SU-DHL-6 (cell line): ENCODE measurements at regions not wholly inside any gene's neighbourhood (a gene's known extent, or its start where the extent isn't known, plus 50 kb on each side); places are given as distances from the start of the nearest gene placed in this dataset.

Experiments
- H2AFZ ChIP-seq: fragments of 200-600 bp; sonication (generic); 2 replicates; pipeline ENCODE4 v1.6.1; 2014; ENCODE audit warnings: low read depth, mild to moderate bottlenecking, moderate library complexity, mixed read lengths, antibody characterized with exemption, low read length; ENCODE audit not compliant: severe bottlenecking
- H3F3A ChIP-seq: fragments of 200-600 bp; shearing (Covaris generic); 2 replicates; pipeline ENCODE4 v1.6.0; 2016; ENCODE audit warnings: antibody characterized with exemption, mild to moderate bottlenecking; ENCODE audit not compliant: insufficient read depth
- H3K27ac ChIP-seq: fragments of 200-600 bp; sonication (generic); 2 replicates; pipeline ENCODE4 v1.5.1; 2016; ENCODE audit warnings: low read depth, mild to moderate bottlenecking, low read length, moderate library complexity, mixed read lengths
- H3K27me3 ChIP-seq: fragments of 200-600 bp; sonication (generic), shearing (Covaris generic); 2 replicates; pipeline ENCODE4 v1.6.0; 2014; ENCODE audit warnings: mild to moderate bottlenecking, low read length
- H3K36me3 ChIP-seq: fragments of 200-600 bp; sonication (generic); 2 replicates; pipeline ENCODE4 v1.6.1; 2014; ENCODE audit warnings: mild to moderate bottlenecking, low read length, mixed read lengths
- H3K4me2 ChIP-seq: fragments of 300-600, 200-600 bp; shearing (Covaris generic), sonication (generic); 2 replicates; pipeline ENCODE4 v1.6.0; 2014; ENCODE audit warnings: low read length, low read depth, mild to moderate bottlenecking; ENCODE audit not compliant: poor library complexity, severe bottlenecking
- H3K4me3 ChIP-seq: fragments of 200-600 bp; sonication (generic); 2 replicates; pipeline ENCODE4 v1.5.1; 2014; ENCODE audit warnings: antibody characterized with exemption, low read length, mild to moderate bottlenecking, mixed read lengths; ENCODE audit not compliant: insufficient read depth, poor library complexity, severe bottlenecking
- H3K79me2 ChIP-seq: fragments of 200-600 bp; sonication (generic); 2 replicates; pipeline ENCODE4 v1.6.1; 2014; ENCODE audit warnings: mild to moderate bottlenecking, low read length, moderate library complexity; ENCODE audit not compliant: insufficient read depth
- H3K9ac ChIP-seq: fragments of 200-600 bp; sonication (generic); 2 replicates; pipeline ENCODE4 v1.7.0; 2014; ENCODE audit warnings: mild to moderate bottlenecking, low read length
- H3K9me2 ChIP-seq: fragments of 200-600 bp; sonication (generic); replicated peaks from 2 replicates; pipeline ENCODE4 v1.6.1; 2014; ENCODE audit warnings: low read length; ENCODE audit not compliant: insufficient read depth
- H3K9me3 ChIP-seq: fragments of 200-600 bp; sonication (generic); 2 replicates; pipeline ENCODE4 v1.6.1; 2014; ENCODE audit warnings: low read length, mixed read lengths; ENCODE audit not compliant: insufficient read depth
- H4K20me1 ChIP-seq: fragments of 200-600 bp; sonication (generic); 2 replicates; pipeline ENCODE4 v1.6.1; 2014; ENCODE audit warnings: low read depth, mild to moderate bottlenecking, antibody characterized with exemption, low read length, moderate library complexity, mixed read lengths
- EZH2phosphoT487 ChIP-seq: fragments of 200-600 bp; sonication (generic), shearing (Covaris generic); conservative IDR thresholded peaks from 2 replicates; pipeline ENCODE4 v1.6.1; 2018; ENCODE audit warnings: mild to moderate bottlenecking, antibody characterized with exemption, low read length, moderate library complexity, mixed read lengths
- TF ChIP-seq, protein P1 (sequence below): fragments of 200-600 bp; sonication (generic); IDR thresholded peaks from one replicate; pipeline ENCODE4 v1.5.1; 2017; ENCODE audit warnings: antibody characterized with exemption, mild to moderate bottlenecking, low read length, moderate library complexity; ENCODE audit not compliant: insufficient read depth, poor library complexity, severe bottlenecking

- Histone ChIP-seq H3K36me3 (no peaks in the 10 kb centered on the region), H3F3A (peaks cover 5% of the 10 kb centered on the region; the same call in 1 of the 2 replicates), H3K27ac (no peak overlapping the region), H3K9me3 (no peaks in the 10 kb centered on the region), H3K9me2 (no peaks in the 10 kb centered on the region), H2AFZ (no peak overlapping the region), H3K9ac (no peak overlapping the region), H3K27me3 (no peaks in the 10 kb centered on the region), H3K4me3 (no peak overlapping the region), H3K4me2 (no peak overlapping the region), H3K79me2 (no peaks in the 10 kb centered on the region), H4K20me1 (no peaks in the 10 kb centered on the region)
- TF ChIP-seq, protein P1, sequence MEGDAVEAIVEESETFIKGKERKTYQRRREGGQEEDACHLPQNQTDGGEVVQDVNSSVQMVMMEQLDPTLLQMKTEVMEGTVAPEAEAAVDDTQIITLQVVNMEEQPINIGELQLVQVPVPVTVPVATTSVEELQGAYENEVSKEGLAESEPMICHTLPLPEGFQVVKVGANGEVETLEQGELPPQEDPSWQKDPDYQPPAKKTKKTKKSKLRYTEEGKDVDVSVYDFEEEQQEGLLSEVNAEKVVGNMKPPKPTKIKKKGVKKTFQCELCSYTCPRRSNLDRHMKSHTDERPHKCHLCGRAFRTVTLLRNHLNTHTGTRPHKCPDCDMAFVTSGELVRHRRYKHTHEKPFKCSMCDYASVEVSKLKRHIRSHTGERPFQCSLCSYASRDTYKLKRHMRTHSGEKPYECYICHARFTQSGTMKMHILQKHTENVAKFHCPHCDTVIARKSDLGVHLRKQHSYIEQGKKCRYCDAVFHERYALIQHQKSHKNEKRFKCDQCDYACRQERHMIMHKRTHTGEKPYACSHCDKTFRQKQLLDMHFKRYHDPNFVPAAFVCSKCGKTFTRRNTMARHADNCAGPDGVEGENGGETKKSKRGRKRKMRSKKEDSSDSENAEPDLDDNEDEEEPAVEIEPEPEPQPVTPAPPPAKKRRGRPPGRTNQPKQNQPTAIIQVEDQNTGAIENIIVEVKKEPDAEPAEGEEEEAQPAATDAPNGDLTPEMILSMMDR: no peak
- TF ChIP-seq EZH2phosphoT487: no peak
These were observed 65.5 kb downstream of the RASL11A start for GRCh38 chr13:27336014-27336673.

- no peak overlapping the region for H3K4me3 ChIP-seq
- no peak overlapping the region for H2AFZ ChIP-seq
- no peaks in the 10 kb centered on the region for H3K79me2 ChIP-seq
- TF ChIP-seq, protein P1: no peak
- TF ChIP-seq EZH2phosphoT487: no peak
- H3K9me3 ChIP-seq: no peaks in the 10 kb centered on the region
- no peaks in the 10 kb centered on the region for H4K20me1 ChIP-seq
- no peaks in the 10 kb centered on the region for H3K9me2 ChIP-seq
- no peak overlapping the region for H3K4me2 ChIP-seq
- no peak overlapping the region for H3K9ac ChIP-seq
- no peak overlapping the region for H3K27ac ChIP-seq
- H3F3A ChIP-seq: peaks cover 5% of the 10 kb centered on the region; the same call in 1 of the 2 replicates
- H3K36me3 ChIP-seq: no peaks in the 10 kb centered on the region
- no peaks in the 10 kb centered on the region for H3K27me3 ChIP-seq
These were observed 67.6 kb downstream of the RASL11A start for GRCh38 chr13:27338207-27338606.

DNA sequence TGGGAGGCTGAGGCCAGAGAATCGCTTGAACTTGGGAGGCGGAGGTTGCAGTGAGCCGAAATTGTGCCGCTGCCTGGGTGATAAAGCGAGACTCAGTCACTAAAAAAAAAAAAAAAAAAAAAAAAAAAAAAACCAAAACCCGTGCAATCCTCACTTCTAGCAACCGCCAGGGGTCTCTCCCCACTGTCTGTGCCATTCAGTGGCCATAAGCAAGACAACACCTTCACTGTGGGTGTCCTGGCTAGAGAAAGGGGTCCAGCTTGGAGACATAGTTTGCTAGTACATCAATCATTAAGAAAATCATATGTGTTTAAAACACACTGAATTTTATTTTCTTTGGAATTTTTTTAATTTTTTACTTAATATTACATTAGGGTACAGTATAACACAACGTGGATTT lies 68.2 kb downstream of the RASL11A start:
- Histone ChIP-seq H4K20me1 (no peaks in the 10 kb centered on the region), H3K36me3 (no peaks in the 10 kb centered on the region), H3K4me2 (peak overlapping the region; percentile 28), H3K9ac (no peak overlapping the region), H3F3A (peaks cover 5% of the 10 kb centered on the region; the same call in 1 of the 2 replicates), H3K4me3 (no peak overlapping the region), H3K9me3 (no peaks in the 10 kb centered on the region), H3K79me2 (no peaks in the 10 kb centered on the region), H2AFZ (no peak overlapping the region), H3K27ac (no peak overlapping the region), H3K27me3 (no peaks in the 10 kb centered on the region), H3K9me2 (no peaks in the 10 kb centered on the region)
- no peak for TF ChIP-seq EZH2phosphoT487
- TF ChIP-seq, protein P1: no peak
